Colonic mucosa (tissue), 4 donors: ENCODE measurements at regions not wholly inside any gene's neighbourhood (a gene's known extent, or its start where the extent isn't known, plus 50 kb on each side); places are given as distances from the start of the nearest gene placed in this dataset.

Source experiments
- DNase-seq: peaks from one replicate; pipeline ENCODE4 v3.0.0-alpha.2; 2020
- H3K27ac ChIP-seq: fragments of 200-600 bp; one replicate; pipeline ENCODE4 v1.8.0; 2021
- H3K27me3 ChIP-seq: fragments of 200-600 bp; one replicate; pipeline ENCODE4 v1.8.0; 2021
- H3K36me3 ChIP-seq: fragments of 200-600 bp; one replicate; pipeline ENCODE4 v1.8.0; 2021
- H3K4me1 ChIP-seq: fragments of 200-600 bp; one replicate; pipeline ENCODE4 v1.8.0; 2021; ENCODE audit warnings: mild to moderate bottlenecking
- H3K4me3 ChIP-seq: fragments of 200-600 bp; one replicate; pipeline ENCODE4 v1.8.0; 2021
- H3K9ac ChIP-seq, 2 donors: one replicate each; pipeline ENCODE4 v1.7.0; 2013; ENCODE audit warnings: control low read depth in 2 of 2, low read depth in 2 of 2, low read length in 2 of 2
- H3K9me3 ChIP-seq: fragments of 200-600 bp; one replicate; pipeline ENCODE4 v1.8.0; 2021
- intact Hi-C: fragments of 100-400 bp; cut with DNase I; formaldehyde crosslinking; loops from one replicate; pipeline ENCODE4 v1.14.1; 2022
- TF ChIP-seq, protein P1 (sequence below): fragments of 200-600 bp; IDR thresholded peaks from one replicate; pipeline ENCODE4 v1.8.0; 2022; ENCODE audit warnings: antibody characterized with exemption, mild to moderate bottlenecking
- donor health status: healthy.
- donor health status: DM: no; HTN: no; CAD: no.
- donor health status: DM: no; HTN: no; CAD: no.

GRCh38 chr3:4030624-4031023 lies 231.4 kb downstream of the LRRN1 start:
- Histone ChIP-seq H3K27ac (no peak overlapping the region), H3K4me1 (no peaks in the 10 kb centered on the region), H3K9me3 (no peaks in the 10 kb centered on the region), H3K27me3 (no peaks in the 10 kb centered on the region), H3K4me3 (no peak overlapping the region), H3K9ac (no peak overlapping the region), H3K36me3 (no peaks in the 10 kb centered on the region)
- intact Hi-C loops, result no loop called here
- TF ChIP-seq, protein P1, sequence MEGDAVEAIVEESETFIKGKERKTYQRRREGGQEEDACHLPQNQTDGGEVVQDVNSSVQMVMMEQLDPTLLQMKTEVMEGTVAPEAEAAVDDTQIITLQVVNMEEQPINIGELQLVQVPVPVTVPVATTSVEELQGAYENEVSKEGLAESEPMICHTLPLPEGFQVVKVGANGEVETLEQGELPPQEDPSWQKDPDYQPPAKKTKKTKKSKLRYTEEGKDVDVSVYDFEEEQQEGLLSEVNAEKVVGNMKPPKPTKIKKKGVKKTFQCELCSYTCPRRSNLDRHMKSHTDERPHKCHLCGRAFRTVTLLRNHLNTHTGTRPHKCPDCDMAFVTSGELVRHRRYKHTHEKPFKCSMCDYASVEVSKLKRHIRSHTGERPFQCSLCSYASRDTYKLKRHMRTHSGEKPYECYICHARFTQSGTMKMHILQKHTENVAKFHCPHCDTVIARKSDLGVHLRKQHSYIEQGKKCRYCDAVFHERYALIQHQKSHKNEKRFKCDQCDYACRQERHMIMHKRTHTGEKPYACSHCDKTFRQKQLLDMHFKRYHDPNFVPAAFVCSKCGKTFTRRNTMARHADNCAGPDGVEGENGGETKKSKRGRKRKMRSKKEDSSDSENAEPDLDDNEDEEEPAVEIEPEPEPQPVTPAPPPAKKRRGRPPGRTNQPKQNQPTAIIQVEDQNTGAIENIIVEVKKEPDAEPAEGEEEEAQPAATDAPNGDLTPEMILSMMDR, result no peak
- no peak for DNase-seq

DNA sequence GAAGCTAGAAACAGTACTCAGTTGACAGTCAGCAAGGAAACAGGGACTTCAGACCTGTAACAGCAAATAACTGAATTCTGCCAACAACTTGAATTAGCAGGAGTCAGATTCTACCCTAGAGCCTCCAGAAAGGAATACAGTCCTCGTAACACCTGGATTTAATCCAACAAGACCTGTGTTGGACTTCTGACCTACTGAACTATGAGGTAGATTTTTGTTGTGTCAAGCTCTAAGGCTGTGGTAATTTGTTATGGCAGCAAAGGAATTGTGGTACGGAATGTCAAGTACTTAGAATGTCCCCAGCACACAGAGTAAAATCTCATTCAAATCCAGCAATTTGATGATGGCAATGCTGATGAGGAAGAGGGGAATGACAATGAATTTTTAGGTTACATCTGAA lies 234.1 kb downstream of the LRRN1 start:
- Histone ChIP-seq H3K4me3 (no peak overlapping the region), H3K9me3 (no peaks in the 10 kb centered on the region), H3K36me3 (no peaks in the 10 kb centered on the region), H3K9ac (no peak overlapping the region), H3K27ac (no peak overlapping the region), H3K27me3 (no peaks in the 10 kb centered on the region), H3K4me1 (no peaks in the 10 kb centered on the region)
- TF ChIP-seq, protein P1, result no peak
- DNase-seq, result no peak
- intact Hi-C loops, result no loop called here

DNA sequence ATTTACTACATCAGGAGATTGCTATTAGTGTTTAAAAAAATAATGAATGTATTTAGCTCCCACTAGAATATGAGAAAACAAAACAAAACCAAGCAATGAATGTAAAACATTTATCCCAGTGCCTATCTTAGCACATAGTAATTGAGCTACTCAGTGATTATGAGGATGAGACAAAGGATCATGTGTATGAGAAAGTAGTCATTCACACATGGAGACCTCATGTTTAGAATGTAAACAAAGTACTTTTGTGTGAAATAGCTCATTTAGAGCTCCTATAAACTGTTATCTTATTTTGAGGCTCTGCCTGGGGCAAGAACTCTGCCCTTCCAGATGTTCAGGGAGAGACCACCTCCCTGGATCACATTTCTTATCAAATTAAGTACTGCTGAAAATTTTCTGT lies 236.8 kb downstream of the LRRN1 start:
- TF ChIP-seq, protein P1, result no peak
- H3K27me3 ChIP-seq, result no peaks in the 10 kb centered on the region
- H3K27ac ChIP-seq, result no peak overlapping the region
- H3K36me3 ChIP-seq, result no peaks in the 10 kb centered on the region
- H3K9me3 ChIP-seq, result no peaks in the 10 kb centered on the region
- intact Hi-C loops, result no loop called here
- H3K4me1 ChIP-seq, result no peaks in the 10 kb centered on the region
- no peak for DNase-seq
- no peak overlapping the region for H3K9ac ChIP-seq
- H3K4me3 ChIP-seq, result no peak overlapping the region

- Histone ChIP-seq H3K36me3 (no peaks in the 10 kb centered on the region), H3K9me3 (no peaks in the 10 kb centered on the region), H3K9ac (no peak overlapping the region), H3K27ac (no peak overlapping the region), H3K4me3 (no peak overlapping the region), H3K27me3 (no peaks in the 10 kb centered on the region), H3K4me1 (no peaks in the 10 kb centered on the region)
- intact Hi-C loops, result no loop called here
- no peak for DNase-seq
- TF ChIP-seq, protein P1, result no peak
These were observed 239.1 kb downstream of the LRRN1 start for GRCh38 chr3:4038351-4038750.

DNA sequence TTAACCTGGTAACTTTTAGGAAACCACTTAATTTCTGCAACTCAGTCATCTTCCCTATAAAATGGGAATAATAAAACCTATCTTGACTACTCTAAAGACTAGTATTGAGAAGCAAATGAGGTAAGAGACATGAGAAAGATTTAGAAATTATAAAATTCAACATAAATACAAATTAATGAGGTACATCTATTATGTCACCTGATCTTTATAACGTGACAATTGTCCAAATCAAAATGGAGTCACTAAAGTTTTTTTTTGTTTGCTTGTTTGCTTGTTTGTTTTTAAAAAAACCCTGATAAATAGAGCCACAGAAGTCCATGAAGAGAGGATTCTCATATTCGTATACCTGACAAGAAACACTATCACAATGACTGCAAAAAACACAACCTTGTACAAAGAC lies 242.8 kb downstream of the LRRN1 start:
- H3K36me3 ChIP-seq, result no peaks in the 10 kb centered on the region
- H3K27ac ChIP-seq, result no peak overlapping the region
- intact Hi-C loops, result no loop called here
- no peaks in the 10 kb centered on the region for H3K9me3 ChIP-seq
- TF ChIP-seq, protein P1, result no peak
- H3K27me3 ChIP-seq, result no peaks in the 10 kb centered on the region
- no peak overlapping the region for H3K9ac ChIP-seq
- DNase-seq, result no peak
- H3K4me3 ChIP-seq, result no peak overlapping the region
- H3K4me1 ChIP-seq, result no peaks in the 10 kb centered on the region

DNA sequence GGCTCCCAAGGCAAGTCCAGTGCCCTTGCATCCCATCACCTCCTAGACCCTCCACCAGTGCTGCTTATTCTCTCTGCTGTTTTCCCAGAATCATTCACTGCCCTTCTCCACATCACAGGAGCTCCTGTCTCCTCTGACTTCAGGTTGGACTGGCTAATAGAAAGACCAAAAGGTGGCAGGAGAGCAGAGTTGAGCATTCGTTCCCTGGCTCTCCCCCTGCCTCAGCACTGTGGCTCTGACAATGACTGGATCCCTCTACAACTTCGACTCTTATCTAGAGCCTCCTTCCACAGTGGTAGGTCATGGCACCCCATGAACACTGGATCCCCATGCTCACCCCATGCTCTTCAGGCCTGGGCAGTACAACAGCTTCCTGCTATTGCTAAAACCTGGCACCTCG lies 243.6 kb downstream of the LRRN1 start:
- Histone ChIP-seq H3K27ac (no peak overlapping the region), H3K4me1 (no peaks in the 10 kb centered on the region), H3K4me3 (no peak overlapping the region), H3K9me3 (no peaks in the 10 kb centered on the region), H3K9ac (no peak overlapping the region), H3K36me3 (no peaks in the 10 kb centered on the region), H3K27me3 (no peaks in the 10 kb centered on the region)
- intact Hi-C loops, result no loop called here
- TF ChIP-seq, protein P1, result no peak
- DNase-seq, result no peak
